ENCODE measurements at regions not wholly inside any gene's neighbourhood (a gene's known extent, or its start where the extent isn't known, plus 50 kb on each side); places are given as distances from the start of the nearest gene placed in this dataset.
A peak's percentile ranks its signal among the peaks of the same experiment; 100 is the strongest.
"Not testable (repeated sequence)": the region's sequence is repeated elsewhere in the genome, so short reads cannot be mapped to it uniquely, and the experiment has no call there.

DNA sequence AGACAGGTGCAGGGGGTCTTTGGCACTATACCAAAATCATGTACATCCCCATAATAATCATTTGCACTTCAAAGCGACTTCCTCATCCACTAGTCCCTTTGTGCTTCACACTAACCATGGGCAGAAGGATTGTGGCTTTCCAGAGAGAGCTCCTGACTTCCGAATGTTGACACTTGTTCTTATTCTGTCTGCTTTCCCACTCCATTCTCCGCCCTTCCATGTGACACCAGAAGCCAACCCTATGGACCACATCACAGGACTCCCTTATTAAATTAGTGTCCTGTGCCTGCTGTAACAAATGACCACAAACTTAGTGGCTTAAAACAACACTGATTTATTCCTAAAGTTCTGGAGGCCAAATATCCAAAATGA, 91.6 kb downstream of the CMC2 start:
- TF ChIP-seq CTCF (IDR thresholded peaks at IDR 0.05) (no peak), ZFX (IDR thresholded peaks at IDR 0.05; ENCODE audit: borderline replicate concordance) (no peak)
- no peak overlapping the region for H3K27ac ChIP-seq

GRCh38 chr16:80914379-80915078, 92.2 kb downstream of the CMC2 start:
- TF ChIP-seq ZFX (IDR thresholded peaks at IDR 0.05; ENCODE audit: borderline replicate concordance) (no peak), CTCF (IDR thresholded peaks at IDR 0.05) (no peak)
- no peak overlapping the region for H3K27ac ChIP-seq

DNA sequence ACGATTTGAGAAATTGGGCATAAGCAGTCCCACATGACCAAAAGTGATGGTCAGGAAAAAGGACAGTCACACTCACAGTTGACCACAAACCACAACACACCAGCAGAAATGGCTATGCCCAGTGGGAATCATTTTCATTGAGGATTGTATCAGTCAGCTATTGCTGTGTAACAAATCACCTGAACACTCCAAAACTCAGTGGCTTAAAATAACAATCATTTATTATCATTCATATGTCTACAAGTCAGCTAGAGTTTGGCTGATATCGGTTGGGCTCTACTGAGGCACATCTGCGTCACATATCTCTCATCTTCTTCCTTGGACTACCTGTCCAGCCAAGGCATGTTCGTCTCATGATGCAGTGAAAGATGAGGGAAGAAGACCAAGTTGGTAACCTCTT, 93.3 kb downstream of the CMC2 start:
- H3K27ac ChIP-seq, result no peak overlapping the region
- TF ChIP-seq CTCF (IDR thresholded peaks at IDR 0.05) (no peak), ZFX (IDR thresholded peaks at IDR 0.05; ENCODE audit: borderline replicate concordance) (no peak)

- peak overlapping the region; percentile 31; the same call in 1 of the 2 replicates for H3K27ac ChIP-seq
- TF ChIP-seq ZFX (IDR thresholded peaks at IDR 0.05; ENCODE audit: borderline replicate concordance), result no peak
Observed at GRCh38 chr16:80912651-80913050, 94.0 kb downstream of the CMC2 start.

GRCh38 chr16:80910434-80910833, 96.3 kb downstream of the CMC2 start:
- H3K27ac ChIP-seq, result peak overlapping the region; percentile 77
- TF ChIP-seq ZFX (IDR thresholded peaks at IDR 0.05; ENCODE audit: borderline replicate concordance) (no peak), CTCF (IDR thresholded peaks at IDR 0.05) (no peak)

- TF ChIP-seq ZFX (IDR thresholded peaks at IDR 0.05; ENCODE audit: borderline replicate concordance) (no peak), CTCF (IDR thresholded peaks at IDR 0.05) (no peak)
- peak overlapping the region; percentile 77 for H3K27ac ChIP-seq
Observed at GRCh38 chr16:80909720-80910119, 97.0 kb downstream of the CMC2 start.

GRCh38 chr16:80906169-80906568, 100.5 kb downstream of the CMC2 start:
- H3K27ac ChIP-seq, result not testable (repeated sequence)

- H3K27ac ChIP-seq, result no peak overlapping the region; the same call in 1 of the 2 replicates
- no peak for TF ChIP-seq ZFX (IDR thresholded peaks at IDR 0.05; ENCODE audit: borderline replicate concordance)
- TF ChIP-seq CTCF (IDR thresholded peaks at IDR 0.05), result no peak
Observed at GRCh38 chr16:80903616-80904015, 99.2 kb upstream of the CDYL2 start.

All from 22Rv1 (cell line).